Activated B cell treated with CpG ODN at 0.5 μM for 24 hours (primary cell): ENCODE measurements at regions not wholly inside any gene's neighbourhood (a gene's known extent, or its start where the extent isn't known, plus 50 kb on each side); places are given as distances from the start of the nearest gene placed in this dataset.

Experiments used
- ATAC-seq: fragments of 200-7000 bp; cut with Tn5 transposase; one replicate; pipeline ENCODE4 v1.10.0; 2021; ENCODE audit warnings: low read depth, mild to moderate bottlenecking, moderate library complexity
- CTCF ChIA-PET: fragments of 350-600 bp; sonication (Branson Sonifier 250); formaldehyde crosslinking; loops from one replicate; lab custom pipeline; 2021; ENCODE audit warnings: antibody characterized with exemption; lab: Charles Lee
- POLR2A ChIA-PET: fragments of 350-600 bp; sonication (Branson Sonifier 250); formaldehyde crosslinking; loops from one replicate; lab custom pipeline; 2021; ENCODE audit warnings: antibody characterized with exemption; lab: Charles Lee
- DNase-seq: peaks from one replicate; pipeline ENCODE4 v3.0.0; 2022
- H3K27ac Mint-ChIP-seq: one replicate; pipeline ENCODE4 v1.8.0; 2020; ENCODE audit warnings: mixed read lengths
- H3K27me3 Mint-ChIP-seq: one replicate; pipeline ENCODE4 v1.8.0; 2021; ENCODE audit warnings: mixed read lengths
- H3K36me3 Mint-ChIP-seq: one replicate; pipeline ENCODE4 v1.8.0; 2021; ENCODE audit warnings: low read depth, mixed read lengths
- H3K4me1 Mint-ChIP-seq: one replicate; pipeline ENCODE4 v1.8.0; 2021; ENCODE audit warnings: mixed read lengths
- H3K4me3 Mint-ChIP-seq: one replicate; pipeline ENCODE4 v1.8.0; 2020; ENCODE audit warnings: mild to moderate bottlenecking, mixed read lengths
- H3K9me3 Mint-ChIP-seq: one replicate; pipeline ENCODE4 v1.8.0; 2020; ENCODE audit warnings: mixed read lengths
- CTCF ChIP-seq: fragments of 200-600 bp; IDR thresholded peaks from one replicate; pipeline ENCODE4 v1.8.0; 2022; ENCODE audit warnings: antibody characterized with exemption, mild to moderate bottlenecking
- intact Hi-C: fragments of 100-400 bp; cut with micrococcal nuclease; formaldehyde crosslinking; loops from one replicate; pipeline ENCODE4 v1.15.1; 2024

- no peaks in the 10 kb centered on the region for H3K4me1 Mint-ChIP-seq
- TF ChIP-seq CTCF = no peak
- intact Hi-C loops = no loop called here
- DNase-seq = no peak
- POLR2A ChIA-PET = no interaction called here
- CTCF ChIA-PET = no interaction called here
- peaks cover 5% of the 10 kb centered on the region for H3K27me3 Mint-ChIP-seq
- H3K27ac Mint-ChIP-seq = no peak overlapping the region
- ATAC-seq = no peak
- no peaks in the 10 kb centered on the region for H3K36me3 Mint-ChIP-seq
- H3K9me3 Mint-ChIP-seq = no peaks in the 10 kb centered on the region
- no peak overlapping the region for H3K4me3 Mint-ChIP-seq
Observed at GRCh38 chr2:215746226-215746886, 267.0 kb downstream of the MREG start.

- Mint-ChIP-seq H3K4me3 (no peak overlapping the region), H3K9me3 (no peaks in the 10 kb centered on the region), H3K27me3 (peaks cover 8% of the 10 kb centered on the region), H3K27ac (no peak overlapping the region), H3K36me3 (no peaks in the 10 kb centered on the region), H3K4me1 (no peaks in the 10 kb centered on the region)
- intact Hi-C loops = no loop called here
- no peak for ATAC-seq
- ChIA-PET CTCF (no interaction called here), POLR2A (no interaction called here)
- DNase-seq = no peak
- no peak for TF ChIP-seq CTCF
Observed at GRCh38 chr2:215745331-215745730, 268.0 kb downstream of the MREG start.

GRCh38 chr2:215744514-215744913 lies 268.8 kb downstream of the MREG start:
- POLR2A ChIA-PET = no interaction called here
- H3K4me1 Mint-ChIP-seq = no peaks in the 10 kb centered on the region
- TF ChIP-seq CTCF = no peak
- H3K36me3 Mint-ChIP-seq = no peaks in the 10 kb centered on the region
- H3K27me3 Mint-ChIP-seq = peaks cover 8% of the 10 kb centered on the region
- DNase-seq (no peak), ATAC-seq (no peak)
- no peak overlapping the region for H3K4me3 Mint-ChIP-seq
- no peak overlapping the region for H3K27ac Mint-ChIP-seq
- no peaks in the 10 kb centered on the region for H3K9me3 Mint-ChIP-seq
- CTCF ChIA-PET = no interaction called here
- intact Hi-C loops = no loop called here

GRCh38 chr2:215743066-215743465 lies 270.3 kb downstream of the MREG start:
- intact Hi-C loops = no loop called here
- no peak for DNase-seq
- Mint-ChIP-seq H3K4me3 (no peak overlapping the region), H3K36me3 (no peaks in the 10 kb centered on the region), H3K4me1 (no peaks in the 10 kb centered on the region), H3K27ac (no peak overlapping the region), H3K27me3 (peaks cover 11% of the 10 kb centered on the region), H3K9me3 (peaks cover 3% of the 10 kb centered on the region)
- TF ChIP-seq CTCF = no peak
- CTCF ChIA-PET = no interaction called here
- no peak for ATAC-seq
- POLR2A ChIA-PET = no interaction called here

GRCh38 chr2:215742021-215742420 lies 271.3 kb downstream of the MREG start:
- ChIA-PET CTCF (no interaction called here), POLR2A (no interaction called here)
- ATAC-seq (no peak), DNase-seq (no peak)
- H3K4me1 Mint-ChIP-seq = no peaks in the 10 kb centered on the region
- H3K9me3 Mint-ChIP-seq = peaks cover 3% of the 10 kb centered on the region
- no peak overlapping the region for H3K4me3 Mint-ChIP-seq
- H3K36me3 Mint-ChIP-seq = no peaks in the 10 kb centered on the region
- TF ChIP-seq CTCF = no peak
- H3K27ac Mint-ChIP-seq = no peak overlapping the region
- intact Hi-C loops = no loop called here
- peaks cover 11% of the 10 kb centered on the region for H3K27me3 Mint-ChIP-seq
